ENCODE measurements at regions not wholly inside any gene's neighbourhood (a gene's known extent, or its start where the extent isn't known, plus 50 kb on each side); places are given as distances from the start of the nearest gene placed in this dataset.
"Not testable (repeated sequence)": the region's sequence is repeated elsewhere in the genome, so short reads cannot be mapped to it uniquely, and the experiment has no call there.

DNA sequence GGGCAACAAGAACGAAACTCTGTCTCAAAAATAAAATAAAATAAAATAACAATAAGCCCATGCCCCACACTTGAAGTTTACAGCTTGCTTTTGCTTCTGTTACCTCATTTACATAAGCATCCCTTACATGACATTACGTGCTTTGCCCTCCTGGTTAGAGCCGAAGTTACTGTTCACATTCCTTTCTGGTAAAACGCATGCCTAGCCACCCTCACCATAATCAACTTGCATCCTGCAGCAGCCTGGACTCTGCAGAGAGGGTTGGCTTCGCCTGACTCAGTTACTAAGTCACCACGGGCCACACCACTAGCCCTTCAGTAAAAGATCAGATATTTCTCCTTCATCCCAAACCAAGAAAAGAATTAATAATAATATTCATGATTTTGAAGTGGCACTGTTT is 736.0 kb upstream of the AUTS2 start:
- Mint-ChIP-seq H3K4me3 (no peak overlapping the region), H3K27ac (no peak overlapping the region), H3K4me1 (ENCODE audit: low read depth) (no peaks in the 10 kb centered on the region), H3K36me3 (ENCODE audit: low read depth) (no peaks in the 10 kb centered on the region), H3K9me3 (peaks cover 27% of the 10 kb centered on the region), H3K27me3 (ENCODE audit: insufficient read depth) (no peaks in the 10 kb centered on the region)
- intact Hi-C loops (cut with micrococcal nuclease) = no loop called here
- no peak for DNase-seq (ENCODE audit: low spot score)

- Mint-ChIP-seq H3K27ac (no peak overlapping the region), H3K4me3 (no peak overlapping the region)
Measured at GRCh38 chr7:68862736-68863135, 735.5 kb upstream of the AUTS2 start.

GRCh38 chr7:68865351-68866199 is 732.7 kb upstream of the AUTS2 start:
- Mint-ChIP-seq H3K27ac (no peak overlapping the region), H3K4me3 (no peak overlapping the region), H3K36me3 (ENCODE audit: low read depth) (no peaks in the 10 kb centered on the region), H3K4me1 (ENCODE audit: low read depth) (no peaks in the 10 kb centered on the region), H3K27me3 (ENCODE audit: insufficient read depth) (no peaks in the 10 kb centered on the region), H3K9me3 (peaks cover 35% of the 10 kb centered on the region)
- intact Hi-C loops (cut with micrococcal nuclease) = no loop called here
- no peak for DNase-seq (ENCODE audit: low spot score)

More at GRCh38 chr7:68862736-68863135, 735.5 kb upstream of the AUTS2 start:
- Mint-ChIP-seq H3K9me3 (peaks cover 31% of the 10 kb centered on the region), H3K4me1 (ENCODE audit: low read depth) (no peaks in the 10 kb centered on the region), H3K27me3 (ENCODE audit: insufficient read depth) (no peaks in the 10 kb centered on the region), H3K36me3 (ENCODE audit: low read depth) (no peaks in the 10 kb centered on the region)
- intact Hi-C loops (cut with micrococcal nuclease) = no loop called here
- DNase-seq (ENCODE audit: low spot score) = no peak

DNA sequence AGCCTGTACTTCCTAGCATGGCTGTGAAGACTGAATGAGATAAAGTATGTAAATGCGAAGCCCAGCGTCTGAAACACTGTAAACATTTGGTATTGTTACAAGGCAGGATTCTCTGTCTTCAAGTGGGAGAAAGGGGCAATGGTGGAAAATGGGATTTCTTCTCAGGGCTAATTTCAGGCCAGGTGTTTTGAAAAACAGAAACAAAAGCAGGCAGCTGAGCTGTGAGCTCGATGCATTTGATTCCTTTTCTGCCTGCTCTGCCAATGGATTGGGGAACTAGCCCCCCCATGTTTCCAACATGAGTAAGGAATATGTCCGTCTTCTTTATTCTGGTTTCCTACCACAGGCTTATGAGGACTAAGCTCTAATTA is 732.1 kb upstream of the AUTS2 start:
- intact Hi-C loops (cut with micrococcal nuclease) = no loop called here
- DNase-seq (ENCODE audit: low spot score) = no peak
- H3K4me3 Mint-ChIP-seq = no peak overlapping the region
- H3K4me1 Mint-ChIP-seq (ENCODE audit: low read depth) = no peaks in the 10 kb centered on the region
- no peak overlapping the region for H3K27ac Mint-ChIP-seq
- no peaks in the 10 kb centered on the region for H3K36me3 Mint-ChIP-seq (ENCODE audit: low read depth)
- H3K27me3 Mint-ChIP-seq (ENCODE audit: insufficient read depth) = no peaks in the 10 kb centered on the region
- peaks cover 35% of the 10 kb centered on the region for H3K9me3 Mint-ChIP-seq

DNA sequence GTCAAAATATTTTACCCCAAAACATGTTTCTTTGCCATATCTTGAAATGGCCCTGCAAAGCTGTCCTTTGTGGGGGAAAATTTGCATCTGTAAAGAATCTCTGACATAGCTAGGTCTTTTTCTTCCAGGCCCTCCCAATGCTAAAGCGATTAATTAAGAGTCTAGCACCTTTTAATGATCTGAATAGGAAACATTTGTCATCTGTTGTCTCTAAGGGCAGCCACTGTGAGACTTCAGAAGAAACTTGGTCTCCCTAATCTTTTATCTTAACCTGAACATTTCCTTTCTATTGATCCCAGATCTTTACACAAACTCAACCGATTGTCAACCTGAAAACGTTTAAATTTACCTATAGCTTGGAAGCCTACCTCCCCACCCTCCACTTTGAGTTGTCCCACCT is 731.6 kb upstream of the AUTS2 start:
- H3K4me3 Mint-ChIP-seq; DNase-seq (ENCODE audit: low spot score); H3K36me3 Mint-ChIP-seq (ENCODE audit: low read depth); H3K27ac Mint-ChIP-seq; H3K4me1 Mint-ChIP-seq (ENCODE audit: low read depth); intact Hi-C loops (cut with micrococcal nuclease); H3K27me3 Mint-ChIP-seq (ENCODE audit: insufficient read depth): not testable (repeated sequence)
- peaks cover 33% of the 10 kb centered on the region for H3K9me3 Mint-ChIP-seq

DNA sequence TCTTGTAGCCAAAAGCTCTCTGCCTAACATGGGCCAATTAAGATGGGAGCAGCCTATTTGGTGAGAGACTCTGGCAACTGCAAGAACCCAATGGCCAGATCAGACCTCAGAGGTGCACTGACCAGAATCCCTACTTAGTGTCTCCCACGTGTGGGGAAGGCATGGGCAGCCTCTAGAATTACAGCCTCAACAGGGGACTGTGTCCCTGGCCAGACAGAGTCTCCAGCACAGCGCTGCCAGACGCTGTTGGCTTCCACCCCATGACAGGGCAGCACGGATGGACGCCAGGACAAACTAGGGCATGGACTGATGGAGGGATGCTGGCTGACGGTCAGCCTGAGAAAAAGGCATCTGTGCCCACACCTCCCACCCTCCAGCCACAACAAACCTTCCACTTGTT is 729.3 kb upstream of the AUTS2 start:
- Mint-ChIP-seq H3K27ac (no peak overlapping the region), H3K36me3 (ENCODE audit: low read depth) (no peaks in the 10 kb centered on the region), H3K27me3 (ENCODE audit: insufficient read depth) (no peaks in the 10 kb centered on the region), H3K4me3 (no peak overlapping the region), H3K9me3 (peaks cover 47% of the 10 kb centered on the region), H3K4me1 (ENCODE audit: low read depth) (no peaks in the 10 kb centered on the region)
- DNase-seq (ENCODE audit: low spot score) = no peak
- intact Hi-C loops (cut with micrococcal nuclease) = no loop called here

DNA sequence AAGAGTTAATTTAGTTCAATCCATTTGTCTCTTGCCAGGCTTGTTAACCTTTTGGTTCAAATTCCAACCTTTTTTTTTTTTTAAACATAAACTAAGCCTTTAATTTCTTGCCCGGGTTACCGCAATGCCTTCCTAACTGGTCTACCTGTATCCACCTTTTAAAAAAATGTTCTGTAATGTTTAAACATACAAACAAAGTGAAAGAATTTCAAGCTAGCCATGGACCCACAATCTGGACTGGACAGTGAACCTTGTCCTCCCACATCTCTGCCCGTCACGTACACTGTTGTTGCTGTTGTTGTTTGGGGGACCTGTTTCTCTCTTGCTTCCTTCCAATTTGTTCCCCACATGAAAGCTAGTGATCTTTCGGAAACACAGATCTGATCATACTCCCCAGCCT is 724.7 kb upstream of the AUTS2 start:
- no peaks in the 10 kb centered on the region for H3K27me3 Mint-ChIP-seq (ENCODE audit: insufficient read depth)
- no peak overlapping the region for H3K4me3 Mint-ChIP-seq
- H3K9me3 Mint-ChIP-seq = peaks cover 48% of the 10 kb centered on the region
- intact Hi-C loops (cut with micrococcal nuclease) = no loop called here
- no peak for DNase-seq (ENCODE audit: low spot score)
- no peaks in the 10 kb centered on the region for H3K36me3 Mint-ChIP-seq (ENCODE audit: low read depth)
- H3K27ac Mint-ChIP-seq = no peak overlapping the region
- no peaks in the 10 kb centered on the region for H3K4me1 Mint-ChIP-seq (ENCODE audit: low read depth)

DNA sequence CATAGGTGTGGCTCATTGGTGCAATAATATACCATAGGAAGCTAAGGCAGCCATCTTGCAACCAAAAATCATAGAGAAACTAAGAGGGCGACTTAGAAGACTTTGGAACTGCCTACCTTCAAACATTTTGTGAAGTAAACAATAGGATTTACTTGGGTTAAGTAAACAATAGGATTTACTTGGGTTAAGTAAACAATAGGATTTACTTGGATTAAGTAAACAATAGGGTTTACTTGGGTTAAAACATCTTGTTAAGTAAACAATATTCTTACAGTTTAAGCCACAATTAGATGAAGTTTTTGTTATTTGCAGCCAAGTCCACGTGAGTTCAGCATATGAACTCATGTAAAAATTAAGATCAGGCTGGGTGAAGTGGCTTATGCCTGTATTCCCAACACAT is 722.4 kb upstream of the AUTS2 start:
- DNase-seq (ENCODE audit: low spot score) = no peak
- Mint-ChIP-seq H3K27me3 (ENCODE audit: insufficient read depth) (no peaks in the 10 kb centered on the region), H3K4me3 (no peak overlapping the region), H3K9me3 (peaks cover 40% of the 10 kb centered on the region), H3K27ac (no peak overlapping the region), H3K36me3 (ENCODE audit: low read depth) (no peaks in the 10 kb centered on the region), H3K4me1 (ENCODE audit: low read depth) (no peaks in the 10 kb centered on the region)
- intact Hi-C loops (cut with micrococcal nuclease) = no loop called here

DNA sequence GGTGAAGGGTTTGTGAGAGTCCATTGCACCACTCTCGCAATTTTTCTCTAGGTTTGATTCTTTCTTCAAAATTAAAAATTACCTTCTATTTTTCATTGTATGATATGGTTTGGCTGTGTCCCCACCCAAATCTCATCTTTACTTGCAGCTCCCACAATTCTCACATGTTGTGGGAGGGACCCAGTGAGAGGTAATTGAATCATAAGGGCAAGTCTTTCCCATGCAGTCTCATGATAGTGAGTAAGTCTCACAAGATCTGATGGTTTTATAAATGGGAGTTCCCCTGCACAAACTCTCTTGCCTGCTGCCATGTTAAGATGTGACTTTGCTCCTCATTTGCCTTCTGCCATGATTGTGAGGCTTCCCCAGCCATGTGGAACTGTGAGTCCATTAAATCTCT is 711.2 kb upstream of the AUTS2 start:
- peaks cover 21% of the 10 kb centered on the region for H3K9me3 Mint-ChIP-seq
- H3K4me3 Mint-ChIP-seq; intact Hi-C loops (cut with micrococcal nuclease); H3K27me3 Mint-ChIP-seq (ENCODE audit: insufficient read depth); H3K36me3 Mint-ChIP-seq (ENCODE audit: low read depth); H3K27ac Mint-ChIP-seq; H3K4me1 Mint-ChIP-seq (ENCODE audit: low read depth); DNase-seq (ENCODE audit: low spot score): not testable (repeated sequence)

DNA sequence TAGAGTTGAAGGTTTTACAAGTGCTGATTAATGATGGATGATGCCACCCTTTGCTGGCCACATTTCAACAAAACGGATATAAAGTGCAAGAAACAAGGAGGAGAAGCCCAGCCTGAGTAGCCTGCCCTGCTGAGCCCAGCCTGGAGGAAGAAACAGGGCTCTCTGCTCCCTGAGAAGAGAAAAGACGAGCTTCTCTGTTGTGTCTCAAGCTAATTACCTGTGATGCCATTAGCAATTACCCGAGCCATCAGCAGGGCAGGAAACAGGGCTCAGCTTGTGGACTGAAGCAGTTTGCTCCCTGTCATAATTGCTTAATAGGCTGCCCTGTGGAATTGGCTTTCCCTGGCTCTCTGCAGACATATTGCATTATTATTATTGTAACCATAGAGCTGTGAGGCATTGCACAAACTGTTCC is 709.3 kb upstream of the AUTS2 start:
- Mint-ChIP-seq H3K36me3 (ENCODE audit: low read depth) (no peaks in the 10 kb centered on the region), H3K4me3 (no peak overlapping the region), H3K4me1 (ENCODE audit: low read depth) (no peaks in the 10 kb centered on the region), H3K27ac (no peak overlapping the region), H3K27me3 (ENCODE audit: insufficient read depth) (no peaks in the 10 kb centered on the region), H3K9me3 (peaks cover 26% of the 10 kb centered on the region)
- DNase-seq (ENCODE audit: low spot score) = no peak
- intact Hi-C loops (cut with micrococcal nuclease) = no loop called here

DNA sequence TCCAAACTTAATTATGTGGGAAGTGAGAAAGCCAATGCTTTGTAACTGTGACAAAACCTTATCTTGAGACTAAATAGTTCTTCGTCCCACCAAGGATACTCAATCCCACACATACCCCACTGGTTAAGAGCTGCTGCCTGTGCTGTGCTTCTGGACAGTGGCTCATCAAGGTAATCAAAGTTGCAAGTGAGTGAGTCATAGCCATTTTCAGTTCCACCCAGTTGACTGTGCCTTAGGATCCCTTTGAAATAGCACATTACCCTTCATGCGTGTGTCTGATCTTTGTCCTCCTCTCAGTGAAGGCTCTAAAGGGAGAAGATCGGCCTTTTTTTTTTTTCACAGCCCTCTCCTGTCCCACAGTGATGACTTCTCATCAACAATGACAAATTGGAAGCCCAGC is 706.0 kb upstream of the AUTS2 start:
- Mint-ChIP-seq H3K36me3 (ENCODE audit: low read depth) (no peaks in the 10 kb centered on the region), H3K4me3 (no peak overlapping the region)
- intact Hi-C loops (cut with micrococcal nuclease) = no loop called here

DNA sequence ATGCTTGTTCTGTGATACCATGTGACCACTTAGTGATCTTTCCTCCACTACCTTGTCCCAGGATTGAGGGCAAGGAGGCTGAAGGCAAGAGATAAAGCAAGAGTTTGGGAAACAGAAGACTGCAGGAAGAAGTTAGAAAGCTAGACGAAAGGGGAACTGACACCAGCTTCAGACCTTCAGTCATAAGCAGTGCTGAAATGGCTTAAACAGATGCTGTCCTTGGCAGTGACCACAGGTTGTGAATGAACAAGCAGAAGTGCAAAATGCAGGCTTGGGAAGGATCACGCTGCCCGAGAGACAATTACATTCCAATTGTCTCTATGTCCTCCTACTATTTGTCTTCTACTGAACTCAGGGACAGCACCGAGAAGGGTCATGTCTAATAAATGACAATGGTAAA is 704.9 kb upstream of the AUTS2 start:
- Mint-ChIP-seq H3K27ac (no peak overlapping the region), H3K4me1 (ENCODE audit: low read depth) (no peaks in the 10 kb centered on the region), H3K36me3 (ENCODE audit: low read depth) (no peaks in the 10 kb centered on the region), H3K9me3 (peaks cover 35% of the 10 kb centered on the region), H3K27me3 (ENCODE audit: insufficient read depth) (no peaks in the 10 kb centered on the region), H3K4me3 (no peak overlapping the region)
- intact Hi-C loops (cut with micrococcal nuclease) = no loop called here
- no peak for DNase-seq (ENCODE audit: low spot score)

More for the DNA sequence above, 706.0 kb upstream of the AUTS2 start:
- Mint-ChIP-seq H3K9me3 (peaks cover 38% of the 10 kb centered on the region), H3K4me1 (ENCODE audit: low read depth) (no peaks in the 10 kb centered on the region), H3K27ac (no peak overlapping the region), H3K27me3 (ENCODE audit: insufficient read depth) (no peaks in the 10 kb centered on the region)
- DNase-seq (ENCODE audit: low spot score) = no peak

DNA sequence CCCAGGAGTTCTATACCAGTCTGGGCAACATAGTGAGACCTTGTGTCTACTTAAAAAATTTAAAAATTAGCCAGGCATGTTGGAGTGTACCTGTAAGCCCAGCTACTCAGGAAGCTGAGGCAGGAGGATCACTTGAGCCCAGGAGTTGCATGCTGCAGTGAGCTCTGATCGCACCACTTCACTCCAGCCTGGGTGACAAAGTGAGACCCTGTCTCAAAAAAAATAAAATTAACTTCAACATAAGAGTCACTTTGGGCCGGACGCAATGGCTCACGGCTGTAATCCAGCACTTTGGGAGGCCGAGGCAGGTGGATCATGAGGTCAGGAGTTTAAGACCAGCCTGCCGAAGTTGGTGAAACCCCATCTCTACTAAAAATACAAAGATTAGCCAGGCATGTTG is 699.1 kb upstream of the AUTS2 start:
- DNase-seq (ENCODE audit: low spot score); H3K36me3 Mint-ChIP-seq (ENCODE audit: low read depth); H3K4me1 Mint-ChIP-seq (ENCODE audit: low read depth); H3K27me3 Mint-ChIP-seq (ENCODE audit: insufficient read depth); H3K27ac Mint-ChIP-seq; H3K4me3 Mint-ChIP-seq; intact Hi-C loops (cut with micrococcal nuclease): not testable (repeated sequence)
- peaks cover 41% of the 10 kb centered on the region for H3K9me3 Mint-ChIP-seq

DNA sequence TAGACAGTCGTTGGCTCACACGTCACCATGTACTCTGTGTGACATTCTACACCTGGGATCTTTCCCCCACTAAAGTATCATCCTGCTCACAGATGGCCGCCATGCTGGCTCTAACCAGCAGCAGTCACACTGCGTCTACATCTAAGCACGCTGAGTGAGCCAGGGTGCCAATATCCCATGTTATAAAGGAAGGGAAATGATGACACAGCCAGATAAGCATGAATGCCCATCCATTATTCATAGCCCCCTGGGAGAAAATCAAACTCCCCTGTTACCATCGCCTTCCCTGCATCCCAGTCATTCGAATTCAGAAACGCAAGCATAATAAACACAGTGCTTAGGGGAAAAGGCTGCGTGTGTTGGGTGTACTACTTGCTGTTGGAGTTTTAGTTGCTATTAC is 698.2 kb upstream of the AUTS2 start:
- no peaks in the 10 kb centered on the region for H3K36me3 Mint-ChIP-seq (ENCODE audit: low read depth)
- intact Hi-C loops (cut with micrococcal nuclease) = no loop called here
- H3K4me3 Mint-ChIP-seq = no peak overlapping the region
- no peak overlapping the region for H3K27ac Mint-ChIP-seq
- DNase-seq (ENCODE audit: low spot score) = no peak
- no peaks in the 10 kb centered on the region for H3K4me1 Mint-ChIP-seq (ENCODE audit: low read depth)
- H3K9me3 Mint-ChIP-seq = peaks cover 36% of the 10 kb centered on the region
- H3K27me3 Mint-ChIP-seq (ENCODE audit: insufficient read depth) = no peaks in the 10 kb centered on the region

All from activated T-helper 1 cell treated with anti-CD3 and anti-CD28 coated beads, Interleukin-12 subunit alpha, Interleukin-12 subunit beta, Interleukin-2, Interleukin-4 antibody, amounts not matched to agents 30 ng/mL and 10 ng/mL and 1 ng/mL, durations not matched to agents 14 hours and 24 hours and 36 hours (primary cell).